ENCODE measurements at regions not wholly inside any gene's neighbourhood (a gene's known extent, or its start where the extent isn't known, plus 50 kb on each side); places are given as distances from the start of the nearest gene placed in this dataset.

DNA sequence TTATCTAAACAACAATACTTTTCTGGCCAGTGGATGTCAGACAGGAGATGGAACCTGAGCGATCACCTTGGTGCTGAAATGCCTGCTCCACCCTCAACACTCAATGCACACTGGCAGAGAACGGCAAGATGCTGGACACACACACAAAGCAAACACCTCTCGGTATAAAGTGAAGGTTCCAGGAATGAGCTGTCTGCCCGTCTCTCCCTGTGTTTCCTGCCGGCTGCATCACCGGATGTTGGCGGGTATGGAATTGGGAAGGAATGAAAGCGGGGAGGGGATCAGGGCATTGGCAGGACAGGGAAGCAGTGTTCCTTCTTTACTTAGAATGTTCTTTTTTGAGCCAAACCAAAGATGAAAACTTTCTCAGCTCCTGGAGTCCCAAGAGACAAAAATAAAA, 59.2 kb downstream of the MED10 start:
- TF ChIP-seq, protein P1, sequence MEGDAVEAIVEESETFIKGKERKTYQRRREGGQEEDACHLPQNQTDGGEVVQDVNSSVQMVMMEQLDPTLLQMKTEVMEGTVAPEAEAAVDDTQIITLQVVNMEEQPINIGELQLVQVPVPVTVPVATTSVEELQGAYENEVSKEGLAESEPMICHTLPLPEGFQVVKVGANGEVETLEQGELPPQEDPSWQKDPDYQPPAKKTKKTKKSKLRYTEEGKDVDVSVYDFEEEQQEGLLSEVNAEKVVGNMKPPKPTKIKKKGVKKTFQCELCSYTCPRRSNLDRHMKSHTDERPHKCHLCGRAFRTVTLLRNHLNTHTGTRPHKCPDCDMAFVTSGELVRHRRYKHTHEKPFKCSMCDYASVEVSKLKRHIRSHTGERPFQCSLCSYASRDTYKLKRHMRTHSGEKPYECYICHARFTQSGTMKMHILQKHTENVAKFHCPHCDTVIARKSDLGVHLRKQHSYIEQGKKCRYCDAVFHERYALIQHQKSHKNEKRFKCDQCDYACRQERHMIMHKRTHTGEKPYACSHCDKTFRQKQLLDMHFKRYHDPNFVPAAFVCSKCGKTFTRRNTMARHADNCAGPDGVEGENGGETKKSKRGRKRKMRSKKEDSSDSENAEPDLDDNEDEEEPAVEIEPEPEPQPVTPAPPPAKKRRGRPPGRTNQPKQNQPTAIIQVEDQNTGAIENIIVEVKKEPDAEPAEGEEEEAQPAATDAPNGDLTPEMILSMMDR (IDR thresholded peaks at IDR 0.05; ENCODE audit: low read length): no peak
- no peak for TF ChIP-seq EZH2 (optimal IDR thresholded peaks at IDR 0.05; ENCODE audit: low read depth, low read length)

All from MM.1S (cell line).